Stimulated activated memory B cell treated with anti-CD40 and anti-IgM and Interleukin-4, amounts not matched to agents 10 μg/mL and 1 μg/mL and 100 μg/mL, for 72 hours (primary cell): ENCODE measurements at regions not wholly inside any gene's neighbourhood (a gene's known extent, or its start where the extent isn't known, plus 50 kb on each side); places are given as distances from the start of the nearest gene placed in this dataset.

ENCODE experiments used
- ATAC-seq: fragments of 150-1000 bp; cut with Tn5 transposase; 2 replicates; pipeline ENCODE4 v1.10.0; 2021
- H3K27ac Mint-ChIP-seq: one replicate; pipeline ENCODE4 v1.8.0; 2022; ENCODE audit warnings: mild to moderate bottlenecking, mixed read lengths
- H3K27me3 Mint-ChIP-seq: one replicate; pipeline ENCODE4 v1.8.0; 2022; ENCODE audit warnings: mixed read lengths
- H3K36me3 Mint-ChIP-seq: one replicate; pipeline ENCODE4 v1.8.0; 2022; ENCODE audit warnings: mixed read lengths
- H3K4me1 Mint-ChIP-seq: one replicate; pipeline ENCODE4 v1.8.0; 2022; ENCODE audit warnings: mixed read lengths
- H3K4me3 Mint-ChIP-seq: one replicate; pipeline ENCODE4 v1.8.0; 2022; ENCODE audit warnings: mild to moderate bottlenecking, moderate library complexity, mixed read lengths
- H3K9me3 Mint-ChIP-seq: one replicate; pipeline ENCODE4 v1.8.0; 2022; ENCODE audit warnings: mixed read lengths

DNA sequence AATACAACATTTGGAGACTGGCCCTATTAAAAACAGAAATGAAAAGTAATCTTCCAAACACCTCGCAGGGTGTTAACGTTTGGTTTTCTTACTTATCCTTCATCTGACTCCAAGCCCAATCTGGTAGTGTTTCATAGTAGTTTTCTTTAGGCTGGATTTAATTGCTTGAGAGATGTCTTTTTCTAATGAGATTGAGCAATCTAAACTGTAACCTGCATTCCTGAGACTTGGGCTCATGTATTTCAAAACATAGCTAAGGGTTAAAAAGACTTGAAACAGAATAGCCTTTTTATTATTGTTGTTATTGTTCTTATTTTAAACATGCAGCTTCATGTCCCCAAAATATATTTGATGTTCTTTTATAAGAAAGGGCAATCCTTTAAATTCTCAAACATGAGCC is 278.9 kb downstream of the TGFB2 start:
- Mint-ChIP-seq H3K9me3 (peaks cover 7% of the 10 kb centered on the region), H3K27ac (no peak overlapping the region), H3K4me3 (no peak overlapping the region), H3K36me3 (no peaks in the 10 kb centered on the region), H3K4me1 (no peaks in the 10 kb centered on the region), H3K27me3 (no peaks in the 10 kb centered on the region)
- ATAC-seq: no peak

GRCh38 chr1:218625393-218625792 is 280.3 kb downstream of the TGFB2 start:
- no peaks in the 10 kb centered on the region for H3K27me3 Mint-ChIP-seq
- no peaks in the 10 kb centered on the region for H3K36me3 Mint-ChIP-seq
- peaks cover 12% of the 10 kb centered on the region for H3K9me3 Mint-ChIP-seq
- no peaks in the 10 kb centered on the region for H3K4me1 Mint-ChIP-seq
- no peak overlapping the region for H3K4me3 Mint-ChIP-seq
- H3K27ac Mint-ChIP-seq: no peak overlapping the region
- ATAC-seq: no peak

DNA sequence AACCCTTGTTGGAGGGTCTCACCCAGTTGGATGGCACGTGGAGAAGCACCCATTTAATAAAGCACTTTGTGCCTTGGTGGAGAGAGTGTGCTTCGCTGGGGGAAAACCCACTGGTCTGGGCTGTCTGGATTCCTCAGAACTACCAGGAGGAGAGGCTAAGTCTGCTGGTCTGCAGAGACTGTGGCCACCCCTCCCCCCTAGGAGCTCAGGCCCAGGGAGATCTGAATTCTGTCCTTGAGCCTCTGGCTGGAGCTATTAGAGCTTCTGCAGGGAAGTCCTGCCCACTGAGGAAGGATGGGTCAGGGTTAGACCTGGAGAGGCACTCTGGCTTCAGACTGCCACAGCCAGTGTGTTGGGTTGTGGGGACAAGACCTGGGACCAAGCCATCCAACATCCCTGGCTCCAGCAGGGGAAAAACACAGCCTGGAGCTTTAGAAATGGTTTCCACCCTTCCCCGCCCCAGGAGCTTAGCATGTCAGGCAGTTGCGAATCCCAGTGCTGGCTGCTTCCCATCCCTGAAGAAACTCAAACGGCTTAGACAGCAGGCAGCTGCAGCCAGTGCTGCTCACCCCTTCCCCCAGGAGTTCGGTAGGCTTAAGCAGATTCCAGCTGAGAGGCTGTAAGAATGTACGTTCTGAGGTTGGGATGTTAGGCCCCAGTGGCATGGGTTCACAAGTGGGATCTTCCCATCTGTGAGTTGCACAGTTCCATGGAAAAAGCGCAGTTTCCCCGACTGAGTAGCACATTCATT is 288.3 kb downstream of the TGFB2 start:
- no peak for ATAC-seq
- H3K9me3 Mint-ChIP-seq: peaks cover 28% of the 10 kb centered on the region

DNA sequence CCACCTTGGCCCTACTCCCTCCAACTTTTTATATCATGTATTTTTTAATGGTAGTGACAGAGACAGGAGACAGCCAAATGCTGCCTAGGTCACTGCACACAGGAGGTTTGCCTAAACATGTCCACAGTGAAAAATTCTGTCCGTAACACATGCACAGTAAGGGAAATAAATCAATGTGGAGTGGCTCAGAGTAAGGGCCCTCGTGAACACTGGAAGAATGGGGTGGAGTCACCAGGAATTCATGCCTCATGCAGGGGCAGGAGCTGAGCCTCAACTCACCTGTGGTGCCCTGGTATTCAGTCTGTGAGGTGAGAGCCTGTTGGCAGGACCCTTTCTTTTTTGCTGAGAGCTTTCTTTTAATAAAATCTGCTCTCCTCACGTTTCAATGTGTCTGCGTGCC is 289.1 kb downstream of the TGFB2 start:
- H3K4me1 Mint-ChIP-seq: no peaks in the 10 kb centered on the region
- no peak overlapping the region for H3K27ac Mint-ChIP-seq
- H3K36me3 Mint-ChIP-seq: no peaks in the 10 kb centered on the region
- ATAC-seq: no peak
- no peak overlapping the region for H3K4me3 Mint-ChIP-seq
- H3K27me3 Mint-ChIP-seq: peaks cover 8% of the 10 kb centered on the region
- peaks cover 26% of the 10 kb centered on the region for H3K9me3 Mint-ChIP-seq

More for the DNA sequence above, 288.3 kb downstream of the TGFB2 start:
- Mint-ChIP-seq H3K36me3 (no peaks in the 10 kb centered on the region), H3K27ac (no peak overlapping the region), H3K27me3 (peaks cover 8% of the 10 kb centered on the region), H3K4me1 (no peaks in the 10 kb centered on the region), H3K4me3 (no peak overlapping the region)

GRCh38 chr1:218636548-218636947 is 291.4 kb downstream of the TGFB2 start:
- H3K27me3 Mint-ChIP-seq: peaks cover 8% of the 10 kb centered on the region
- no peaks in the 10 kb centered on the region for H3K4me1 Mint-ChIP-seq
- H3K4me3 Mint-ChIP-seq: no peak overlapping the region
- ATAC-seq: no peak
- peaks cover 11% of the 10 kb centered on the region for H3K9me3 Mint-ChIP-seq
- no peak overlapping the region for H3K27ac Mint-ChIP-seq
- H3K36me3 Mint-ChIP-seq: no peaks in the 10 kb centered on the region

- H3K4me3 Mint-ChIP-seq: no peak overlapping the region
- H3K9me3 Mint-ChIP-seq: no peaks in the 10 kb centered on the region
- H3K27ac Mint-ChIP-seq: no peak overlapping the region
- H3K27me3 Mint-ChIP-seq: no peaks in the 10 kb centered on the region
- no peaks in the 10 kb centered on the region for H3K36me3 Mint-ChIP-seq
- ATAC-seq: no peak
- no peaks in the 10 kb centered on the region for H3K4me1 Mint-ChIP-seq
These were observed 295.0 kb downstream of the TGFB2 start for GRCh38 chr1:218640173-218640572.

DNA sequence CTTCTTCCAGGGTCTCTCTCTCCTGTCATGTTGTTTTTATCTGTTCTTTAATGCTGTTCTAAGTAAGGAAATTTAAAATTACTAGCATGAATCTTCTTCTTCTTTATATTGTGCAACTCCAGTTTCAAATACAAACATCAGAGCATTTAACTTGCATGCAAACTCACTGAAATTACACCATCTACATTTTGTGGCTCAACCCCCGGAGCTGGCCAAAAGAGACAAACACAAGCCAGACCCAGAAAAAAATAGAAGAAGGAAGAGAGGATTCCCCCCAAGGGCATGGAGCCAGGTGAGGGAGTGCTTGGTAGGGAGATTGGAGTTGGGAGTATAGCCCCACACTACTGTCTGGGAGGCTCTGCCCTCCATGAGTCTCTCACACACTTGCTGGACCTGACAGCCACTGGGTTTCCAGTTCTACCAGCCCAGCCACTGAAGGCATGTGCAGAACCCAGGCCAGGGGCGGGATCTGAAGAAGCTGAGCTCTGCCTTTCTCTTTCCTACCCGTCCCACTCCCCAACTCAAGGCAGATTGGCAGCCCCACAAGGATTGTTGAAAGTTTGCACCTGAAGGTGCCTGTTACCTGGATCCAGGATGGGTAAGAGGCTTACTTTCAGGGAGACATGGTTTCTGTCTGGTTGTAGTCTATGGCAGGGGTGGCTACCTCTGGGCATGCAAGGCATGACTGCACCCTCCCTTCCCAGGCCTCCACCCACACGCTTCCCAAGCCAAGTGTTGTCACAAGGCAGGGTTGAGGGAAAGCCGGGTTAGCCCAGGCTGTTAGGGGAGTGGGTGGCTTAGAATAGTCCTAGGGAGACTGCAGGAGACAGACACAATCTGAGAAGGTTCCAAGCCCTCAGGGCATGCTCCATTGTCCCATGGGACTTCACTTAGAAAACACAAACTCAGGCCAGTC is 297.2 kb downstream of the TGFB2 start:
- ATAC-seq: peak; percentile 34
- Mint-ChIP-seq H3K4me3 (no peak overlapping the region), H3K27me3 (no peaks in the 10 kb centered on the region), H3K9me3 (no peaks in the 10 kb centered on the region), H3K36me3 (no peaks in the 10 kb centered on the region), H3K4me1 (no peaks in the 10 kb centered on the region), H3K27ac (no peak overlapping the region)

DNA sequence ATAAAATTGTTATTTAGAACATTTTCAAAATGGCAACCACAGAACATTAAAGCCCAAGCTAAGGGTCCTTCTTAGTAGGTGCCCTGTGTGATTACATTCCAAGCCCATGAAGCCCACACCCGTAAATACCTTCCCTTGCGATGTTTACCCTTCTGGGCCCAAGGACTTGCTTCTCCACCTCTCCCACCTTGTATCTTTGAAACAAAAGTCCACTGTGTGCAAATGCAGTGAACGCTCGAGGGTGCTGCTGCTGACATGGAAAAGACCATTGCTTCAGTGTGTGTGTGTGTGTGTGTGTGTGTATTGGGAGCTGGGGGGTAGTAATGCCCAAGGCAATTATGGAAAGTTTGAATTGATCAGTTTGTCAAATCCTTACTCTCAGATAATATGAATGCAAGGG is 298.1 kb downstream of the TGFB2 start:
- no peaks in the 10 kb centered on the region for H3K27me3 Mint-ChIP-seq
- no peaks in the 10 kb centered on the region for H3K9me3 Mint-ChIP-seq
- H3K4me3 Mint-ChIP-seq: no peak overlapping the region
- H3K4me1 Mint-ChIP-seq: no peaks in the 10 kb centered on the region
- H3K36me3 Mint-ChIP-seq: no peaks in the 10 kb centered on the region
- H3K27ac Mint-ChIP-seq: no peak overlapping the region
- ATAC-seq: no peak

- no peak for ATAC-seq
- H3K4me3 Mint-ChIP-seq: no peak overlapping the region
- H3K36me3 Mint-ChIP-seq: no peaks in the 10 kb centered on the region
- H3K4me1 Mint-ChIP-seq: no peaks in the 10 kb centered on the region
- H3K27ac Mint-ChIP-seq: no peak overlapping the region
- no peaks in the 10 kb centered on the region for H3K27me3 Mint-ChIP-seq
- no peaks in the 10 kb centered on the region for H3K9me3 Mint-ChIP-seq
These were observed 298.8 kb downstream of the TGFB2 start for GRCh38 chr1:218643926-218644325.

DNA sequence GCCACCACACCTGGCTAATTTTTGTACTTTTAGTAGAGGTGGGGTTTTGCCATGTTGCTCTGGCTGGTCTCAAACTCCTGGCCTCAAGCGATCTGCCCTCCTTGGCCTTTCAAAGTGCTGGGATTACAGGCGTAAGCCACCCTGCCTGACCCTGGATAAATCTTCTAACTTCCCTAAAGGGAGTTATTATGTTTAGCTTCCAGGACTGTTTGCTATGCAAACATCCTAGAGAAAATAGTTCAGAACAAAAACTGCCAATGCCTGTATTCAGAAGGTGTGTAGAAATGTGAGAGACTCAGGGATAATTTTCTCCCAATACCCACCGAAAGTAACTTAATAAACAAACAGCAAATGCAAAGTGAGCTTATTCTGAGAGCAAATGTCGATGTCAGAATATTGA is 301.2 kb downstream of the TGFB2 start:
- Mint-ChIP-seq H3K27ac (no peak overlapping the region), H3K4me1 (no peaks in the 10 kb centered on the region), H3K9me3 (no peaks in the 10 kb centered on the region), H3K4me3 (no peak overlapping the region), H3K36me3 (no peaks in the 10 kb centered on the region), H3K27me3 (no peaks in the 10 kb centered on the region)
- ATAC-seq: no peak

- H3K4me1 Mint-ChIP-seq: no peaks in the 10 kb centered on the region
- H3K27ac Mint-ChIP-seq: no peak overlapping the region
- no peaks in the 10 kb centered on the region for H3K36me3 Mint-ChIP-seq
- ATAC-seq: no peak
- H3K27me3 Mint-ChIP-seq: peaks cover 11% of the 10 kb centered on the region
- H3K9me3 Mint-ChIP-seq: no peaks in the 10 kb centered on the region
- no peak overlapping the region for H3K4me3 Mint-ChIP-seq
These were observed 311.3 kb downstream of the TGFB2 start for GRCh38 chr1:218656301-218657037.

- Mint-ChIP-seq H3K4me3 (no peak overlapping the region), H3K27ac (no peak overlapping the region), H3K36me3 (no peaks in the 10 kb centered on the region)
These were observed 313.1 kb downstream of the TGFB2 start for GRCh38 chr1:218658269-218658668.

GRCh38 chr1:218658899-218659298 is 313.8 kb downstream of the TGFB2 start:
- H3K27ac Mint-ChIP-seq: no peak overlapping the region
- H3K4me1 Mint-ChIP-seq: no peaks in the 10 kb centered on the region
- peaks cover 11% of the 10 kb centered on the region for H3K27me3 Mint-ChIP-seq
- no peaks in the 10 kb centered on the region for H3K9me3 Mint-ChIP-seq
- H3K36me3 Mint-ChIP-seq: no peaks in the 10 kb centered on the region
- ATAC-seq: no peak
- no peak overlapping the region for H3K4me3 Mint-ChIP-seq

More at GRCh38 chr1:218658269-218658668, 313.1 kb downstream of the TGFB2 start:
- Mint-ChIP-seq H3K4me1 (no peaks in the 10 kb centered on the region), H3K9me3 (no peaks in the 10 kb centered on the region), H3K27me3 (peaks cover 11% of the 10 kb centered on the region)
- ATAC-seq: no peak

GRCh38 chr1:218659911-218660677 is 315.0 kb downstream of the TGFB2 start:
- H3K4me3 Mint-ChIP-seq: no peak overlapping the region
- H3K27ac Mint-ChIP-seq: no peak overlapping the region
- H3K4me1 Mint-ChIP-seq: no peaks in the 10 kb centered on the region
- H3K9me3 Mint-ChIP-seq: no peaks in the 10 kb centered on the region
- ATAC-seq: no peak
- H3K27me3 Mint-ChIP-seq: peaks cover 11% of the 10 kb centered on the region
- H3K36me3 Mint-ChIP-seq: no peaks in the 10 kb centered on the region

DNA sequence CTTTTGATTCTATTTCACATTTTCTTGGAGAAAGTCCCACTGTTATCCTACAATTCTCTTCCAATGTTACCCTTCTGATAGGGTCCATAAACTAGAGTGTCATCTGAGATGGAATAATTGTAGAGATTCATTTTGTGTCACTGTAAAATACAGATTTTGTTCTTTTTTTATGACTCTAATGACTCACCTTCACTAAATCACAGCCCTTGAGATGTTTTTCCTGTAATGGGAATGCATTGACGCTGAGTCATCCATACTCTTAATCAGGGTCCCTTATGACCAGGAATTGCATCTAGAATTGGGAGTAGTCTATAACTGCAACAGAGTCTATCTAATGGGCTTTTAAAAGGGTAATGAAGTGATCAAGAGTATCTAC is 315.5 kb downstream of the TGFB2 start:
- H3K4me3 Mint-ChIP-seq: no peak overlapping the region

More for the DNA sequence above, 315.5 kb downstream of the TGFB2 start:
- no peaks in the 10 kb centered on the region for H3K36me3 Mint-ChIP-seq
- no peak for ATAC-seq
- peaks cover 2% of the 10 kb centered on the region for H3K9me3 Mint-ChIP-seq
- H3K27ac Mint-ChIP-seq: no peak overlapping the region
- no peaks in the 10 kb centered on the region for H3K4me1 Mint-ChIP-seq
- H3K27me3 Mint-ChIP-seq: peaks cover 11% of the 10 kb centered on the region
